H1 (cell line): ENCODE measurements at regions not wholly inside any gene's neighbourhood (a gene's known extent, or its start where the extent isn't known, plus 50 kb on each side); places are given as distances from the start of the nearest gene placed in this dataset.

Experiments used
- CTCF ChIA-PET: fragments of 300-600 bp; sonication (Branson Sonifier 250); formaldehyde crosslinking; loops from one replicate; lab custom pipeline; 2021; ENCODE audit not compliant: partially characterized antibody; lab: Charles Lee
- POLR2A ChIA-PET: fragments of 300-600 bp; sonication (Branson Sonifier 250); formaldehyde crosslinking; loops from one replicate; lab custom pipeline; 2021; ENCODE audit warnings: inconsistent platforms; ENCODE audit not compliant: partially characterized antibody; lab: Charles Lee
- DNase-seq, 2 experiments: peaks; one replicate each; pipeline versions ENCODE4 v3.0.0 to v3.0.0-alpha.2; 2010 to 2022; ENCODE audit warnings: low spot score in 2 of 2, low read depth in 1 of 2, mixed read lengths in 1 of 2
- FAIRE-seq: peaks from 2 replicates; lab custom pipeline; 2011; peaks lifted over from hg19 to GRCh38; lab: Jason Lieb, UNC
- H2AFZ ChIP-seq: 2 replicates; pipeline ENCODE4 v1.8.1; 2012; ENCODE audit warnings: low read length, inconsistent platforms
- H2AK5ac ChIP-seq: 2 replicates; pipeline ENCODE4 v1.6.1; 2013; ENCODE audit warnings: low read depth, low read length
- H2BK120ac ChIP-seq: replicated peaks from 2 replicates; pipeline ENCODE3; 2013; ENCODE audit warnings: low read depth, low read length, inconsistent platforms
- H2BK12ac ChIP-seq: 2 replicates; pipeline ENCODE4 v1.6.1; 2013; ENCODE audit warnings: low read depth, low read length
- H2BK15ac ChIP-seq: 2 replicates; pipeline ENCODE4 v1.6.1; 2013; ENCODE audit warnings: low read length
- H2BK20ac ChIP-seq: 2 replicates; pipeline ENCODE4 v1.6.1; 2013; ENCODE audit warnings: low read length
- H2BK5ac ChIP-seq: 2 replicates; pipeline ENCODE4 v1.6.1; 2013; ENCODE audit warnings: low read depth, low read length
- H3K14ac ChIP-seq: 2 replicates; pipeline ENCODE4 v1.6.1; 2013; ENCODE audit warnings: inconsistent platforms; ENCODE audit not compliant: insufficient read length
- H3K18ac ChIP-seq: 2 replicates; pipeline ENCODE4 v1.6.1; 2013; ENCODE audit warnings: low read length; ENCODE audit errors: extremely low read depth
- H3K23ac ChIP-seq: 2 replicates; pipeline ENCODE4 v1.6.1; 2013; ENCODE audit warnings: inconsistent platforms; ENCODE audit not compliant: insufficient read length
- H3K23me2 ChIP-seq: 2 replicates; pipeline ENCODE4 v1.6.1; 2013; ENCODE audit warnings: low read depth, low read length
- H3K27ac ChIP-seq: 2 replicates; pipeline ENCODE4 v1.6.1; 2011; ENCODE audit warnings: low read depth, low read length, inconsistent platforms
- H3K27me3 ChIP-seq, 4 experiments: replicated peaks in 1 of 4; 1 replicate in 1 of 4; 2 replicates in 3 of 4; pipeline versions ENCODE4 v1.6.1 to v1.8.1; 2011 to 2013; ENCODE audit warnings: low read length in 3 of 4, mild to moderate bottlenecking in 3 of 4, inconsistent platforms in 2 of 4, mixed read lengths in 2 of 4, moderate library complexity in 1 of 4; ENCODE audit not compliant: control insufficient read depth in 3 of 4, insufficient read depth in 3 of 4; ENCODE audit errors: extremely low read depth in 1 of 4
- H3K36me3 ChIP-seq, 4 experiments: 2 replicates each; pipeline versions ENCODE4 v1.6.1 to v1.8.1; 2011 to 2013; ENCODE audit warnings: mild to moderate bottlenecking in 4 of 4, low read length in 3 of 4, moderate library complexity in 2 of 4, control low read depth in 1 of 4, inconsistent platforms in 1 of 4; ENCODE audit not compliant: insufficient read depth in 4 of 4, control insufficient read depth in 2 of 4
- H3K4ac ChIP-seq: replicated peaks from 2 replicates; pipeline ENCODE3; 2013; ENCODE audit warnings: low read length, low read depth, mixed read lengths, inconsistent platforms; ENCODE audit not compliant: insufficient read length
- H3K4me1 ChIP-seq, 4 experiments: replicated peaks in 1 of 4; 1 replicate in 1 of 4; 2 replicates in 3 of 4; pipeline versions ENCODE4 v1.6.1 to v1.8.1; 2011 to 2013; ENCODE audit warnings: low read length in 3 of 4, inconsistent platforms in 2 of 4, mixed read lengths in 1 of 4; ENCODE audit not compliant: insufficient read depth in 4 of 4, control insufficient read depth in 3 of 4
- H3K4me2 ChIP-seq, 2 experiments: 2 replicates each; pipeline versions ENCODE4 v1.6.1 to v1.8.1; 2011 to 2013; ENCODE audit warnings: low read depth in 2 of 2, low read length in 2 of 2, control low read depth in 1 of 2, inconsistent platforms in 1 of 2, mild to moderate bottlenecking in 1 of 2; ENCODE audit not compliant: insufficient read depth in 1 of 2
- H3K4me3 ChIP-seq, 4 experiments: fragments of 200-600, 300-600 bp in 1 of 4; sonication (generic), shearing (Covaris generic), sonication (Bioruptor Twin) in 1 of 4; 2 replicates each; pipeline versions ENCODE4 v1.5.1 to v1.8.1; 2011 to 2016; ENCODE audit warnings: low read length in 4 of 4, low read depth in 3 of 4, control low read depth in 2 of 4, inconsistent platforms in 2 of 4, mild to moderate bottlenecking in 2 of 4, mixed read lengths in 1 of 4, moderate library complexity in 1 of 4; ENCODE audit not compliant: insufficient read depth in 2 of 4; ENCODE audit errors: extremely low read depth in 1 of 4
- H3K56ac ChIP-seq: replicated peaks from 2 replicates; pipeline ENCODE3; 2013; ENCODE audit warnings: low read depth, mild to moderate bottlenecking, mixed read lengths, low read length, inconsistent platforms; ENCODE audit not compliant: insufficient read length
- H3K79me1 ChIP-seq: 2 replicates; pipeline ENCODE4 v1.6.1; 2013; ENCODE audit warnings: low read depth, low read length, control low read depth
- H3K79me2 ChIP-seq, 2 experiments: 2 replicates each; pipeline versions ENCODE4 v1.6.1 to v1.8.1; 2012 to 2013; ENCODE audit warnings: low read length in 2 of 2, mild to moderate bottlenecking in 2 of 2, inconsistent platforms in 1 of 2; ENCODE audit not compliant: insufficient read depth in 2 of 2, control insufficient read depth in 1 of 2
- H3K9ac ChIP-seq, 4 experiments: replicated peaks in 1 of 4; 1 replicate in 1 of 4; 2 replicates in 3 of 4; pipeline versions ENCODE4 v1.6.1 to v1.8.1; 2011 to 2013; ENCODE audit warnings: low read depth in 3 of 4, low read length in 3 of 4, control low read depth in 2 of 4, mild to moderate bottlenecking in 2 of 4, moderate library complexity in 2 of 4, inconsistent platforms in 1 of 4; ENCODE audit errors: extremely low read depth in 1 of 4
- H3K9me3 ChIP-seq, 2 experiments: 2 replicates each; pipeline versions ENCODE4 v1.6.1 to v1.8.1; 2012 to 2013; ENCODE audit warnings: mild to moderate bottlenecking in 2 of 2, moderate library complexity in 2 of 2, control low read depth in 1 of 2, inconsistent platforms in 1 of 2, low read depth in 1 of 2, low read length in 1 of 2, mixed read lengths in 1 of 2; ENCODE audit not compliant: insufficient read depth in 2 of 2
- H4K20me1 ChIP-seq, 2 experiments: replicated peaks in 1 of 2; 2 replicates each; pipeline versions ENCODE3 to v1.8.1; 2011 to 2013; ENCODE audit warnings: inconsistent platforms in 2 of 2, low read length in 2 of 2, mild to moderate bottlenecking in 1 of 2; ENCODE audit not compliant: insufficient read depth in 2 of 2, control insufficient read depth in 1 of 2
- H4K5ac ChIP-seq: 2 replicates; pipeline ENCODE4 v1.6.1; 2013; ENCODE audit warnings: low read length, low read depth, mixed read lengths, inconsistent platforms; ENCODE audit not compliant: insufficient read length
- H4K8ac ChIP-seq: 2 replicates; pipeline ENCODE4 v1.8.0; 2013; ENCODE audit warnings: mild to moderate bottlenecking, moderate library complexity, low read length, inconsistent platforms; ENCODE audit not compliant: insufficient read depth; ENCODE audit errors: extremely low read depth
- H4K91ac ChIP-seq: replicated peaks from 2 replicates; pipeline ENCODE3; 2013; ENCODE audit warnings: low read length, mixed read lengths, inconsistent platforms; ENCODE audit not compliant: insufficient read length
- HDAC2 ChIP-seq, 2 experiments: fragments of 300-600 bp in 1 of 2; sonication (generic) in 1 of 2; IDR thresholded peaks; 2 replicates each; pipeline ENCODE4 v1.6.1; 2011 to 2012; ENCODE audit warnings: low read depth in 2 of 2, low read length in 2 of 2, mild to moderate bottlenecking in 2 of 2, moderate library complexity in 2 of 2, borderline replicate concordance in 1 of 2, inconsistent platforms in 1 of 2
- KDM1A ChIP-seq: fragments of 200-600, 300-600 bp; sonication (generic); IDR thresholded peaks from 2 replicates; pipeline ENCODE4 v1.7.1; 2016; ENCODE audit warnings: mild to moderate bottlenecking, low read length, borderline replicate concordance
- WGBS, 2 experiments: shearing (Covaris generic) in 1 of 2; methylation state at CpG; one replicate each; pipeline versions ENCODE4 v1.1.6 to v1.1.7; 2013 to 2015; ENCODE audit warnings: low lambda C conversion rate in 2 of 2, mixed read lengths in 2 of 2, inconsistent platforms in 1 of 2, low coverage in 1 of 2, missing lambda C conversion rate in 1 of 2; ENCODE audit not compliant: insufficient replicate concordance in 2 of 2, insufficient coverage in 1 of 2, insufficient read length in 1 of 2; ENCODE audit errors: extremely low coverage in 1 of 2, missing lambda C conversion rate in 1 of 2; 5-methylcytosine and 5-hydroxymethylcytosine counted together

DNA sequence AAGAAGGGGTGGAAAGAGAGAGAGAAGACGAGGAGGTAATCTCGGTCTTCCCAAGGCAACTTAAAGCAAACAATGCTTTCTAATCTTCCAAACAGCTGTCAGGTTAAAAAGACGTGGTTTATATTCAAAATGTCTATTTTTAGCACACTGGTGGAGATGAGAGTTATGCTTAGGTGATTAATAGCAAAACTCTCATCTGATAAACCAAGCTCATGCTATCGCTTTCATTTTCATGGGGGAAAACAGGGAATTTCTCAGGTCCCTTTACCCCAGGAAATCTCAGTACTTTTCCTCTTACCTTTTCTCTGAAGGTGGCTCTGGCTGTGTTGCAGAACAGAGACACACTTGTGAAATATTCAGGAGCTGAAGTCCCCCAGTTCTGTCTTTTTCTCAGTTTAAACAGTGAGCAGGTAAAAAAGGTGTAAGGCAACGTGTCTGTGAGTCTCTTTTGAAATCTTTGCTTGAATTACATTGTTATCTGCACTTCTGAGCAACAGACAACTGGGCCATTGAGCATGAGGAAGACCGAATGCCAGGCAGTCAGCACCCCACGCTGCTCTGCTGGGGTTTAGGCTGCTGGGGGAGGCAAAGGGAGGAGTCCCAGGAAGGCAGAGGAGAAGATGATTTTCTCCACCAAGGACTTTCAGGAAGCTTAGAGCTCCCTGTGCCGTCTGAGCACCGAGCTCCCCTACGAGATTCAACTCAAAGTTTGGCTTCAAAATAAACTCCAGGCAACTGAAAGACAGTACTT, 759.3 kb downstream of the BCL11B start:
- H3K79me2 ChIP-seq, result no peaks in the 10 kb centered on the region
- no peak for TF ChIP-seq HDAC2 (IDR thresholded peaks at IDR 0.05; ENCODE audit: borderline replicate concordance in 1 of 2, low read depth in 2 of 2, low read length in 2 of 2)
- TF ChIP-seq KDM1A, result no peak

More for the DNA sequence above, 759.3 kb downstream of the BCL11B start:
- ChIA-PET CTCF (no interaction called here), POLR2A (no interaction called here)
- Histone ChIP-seq H4K20me1 (no peaks in the 10 kb centered on the region), H3K4me2 (no peak overlapping the region), H3K27ac (no peak overlapping the region), H3K23ac (no peak overlapping the region), H3K79me1 (no peaks in the 10 kb centered on the region), H2BK120ac (no peak overlapping the region), H2AFZ (peak overlapping the region; percentile 86), H3K27me3 (no peaks in the 10 kb centered on the region), H3K9ac (no peak overlapping the region), H2AK5ac (no peak overlapping the region), H3K4ac (no peak overlapping the region), H3K56ac (no peak overlapping the region), H4K91ac (no peak overlapping the region), H2BK20ac (no peak overlapping the region), H3K14ac (no peak overlapping the region), H3K36me3 (no peaks in the 10 kb centered on the region), H2BK5ac (no peak overlapping the region), H2BK12ac (no peak overlapping the region), H2BK15ac (no peak overlapping the region), H4K8ac (no peak overlapping the region), H3K4me3 (no peak overlapping the region), H4K5ac (no peak overlapping the region), H3K9me3 (no peaks in the 10 kb centered on the region), H3K18ac (no peak overlapping the region), H3K23me2 (no peaks in the 10 kb centered on the region), H3K4me1 (peaks cover 0 to 5% (median 4%) of the 10 kb centered on the region in 4 experiments; a peak in 2 of 7 replicates)
- DNase-seq (no peak), FAIRE-seq (no peak)
- 73% methylated on average over 10 of the region's 10 CpGs; no CpG with 5 or more reads in 1 of the 2 experiments for WGBS, 2 experiments
